Activated naive CD4-positive, alpha-beta T cell treated with anti-CD3 and anti-CD28 coated beads for 36 hours (primary cell): ENCODE measurements at regions not wholly inside any gene's neighbourhood (a gene's known extent, or its start where the extent isn't known, plus 50 kb on each side); places are given as distances from the start of the nearest gene placed in this dataset.

Source experiments
- CTCF ChIA-PET: fragments of 350-600 bp; sonication (Branson Sonifier 250); formaldehyde crosslinking; loops from one replicate; lab custom pipeline; 2021; ENCODE audit warnings: antibody characterized with exemption; lab: Charles Lee
- DNase-seq: peaks from one replicate; pipeline ENCODE4 v3.0.0-alpha.2; 2020
- H3K27ac Mint-ChIP-seq: one replicate; pipeline ENCODE4 v1.8.0; 2021; ENCODE audit warnings: mild to moderate bottlenecking, mixed read lengths
- H3K27me3 Mint-ChIP-seq: one replicate; pipeline ENCODE4 v1.8.0; 2021; ENCODE audit warnings: low read depth, mixed read lengths
- H3K36me3 Mint-ChIP-seq: one replicate; pipeline ENCODE4 v1.8.0; 2021; ENCODE audit warnings: low read depth, mixed read lengths
- H3K4me1 Mint-ChIP-seq: one replicate; pipeline ENCODE4 v1.8.0; 2021; ENCODE audit warnings: low read depth, mixed read lengths
- H3K4me3 Mint-ChIP-seq: one replicate; pipeline ENCODE4 v1.8.0; 2021; ENCODE audit warnings: mild to moderate bottlenecking, moderate library complexity, mixed read lengths
- H3K9me3 Mint-ChIP-seq: one replicate; pipeline ENCODE4 v1.8.0; 2021; ENCODE audit warnings: mixed read lengths
- intact Hi-C: fragments of 100-400 bp; cut with micrococcal nuclease; formaldehyde crosslinking; loops from one replicate; pipeline ENCODE4 v1.15.1; 2023

GRCh38 chr2:9127316-9127715 lies 79.3 kb upstream of the ASAP2 start:
- Mint-ChIP-seq H3K27me3 (peaks cover 4% of the 10 kb centered on the region), H3K36me3 (no peaks in the 10 kb centered on the region), H3K4me1 (no peaks in the 10 kb centered on the region), H3K9me3 (peaks cover 6% of the 10 kb centered on the region), H3K27ac (no peak overlapping the region), H3K4me3 (no peak overlapping the region)
- intact Hi-C loops: no loop called here
- DNase-seq: no peak
- CTCF ChIA-PET: no interaction called here

- CTCF ChIA-PET: no interaction called here
- DNase-seq: no peak
- H3K27me3 Mint-ChIP-seq: peaks cover 3% of the 10 kb centered on the region
- no peaks in the 10 kb centered on the region for H3K4me1 Mint-ChIP-seq
- no peak overlapping the region for H3K27ac Mint-ChIP-seq
- peaks cover 6% of the 10 kb centered on the region for H3K9me3 Mint-ChIP-seq
- no peak overlapping the region for H3K4me3 Mint-ChIP-seq
- intact Hi-C loops: no loop called here
- H3K36me3 Mint-ChIP-seq: no peaks in the 10 kb centered on the region
These were observed 80.1 kb upstream of the ASAP2 start for GRCh38 chr2:9126540-9126939.

- peaks cover 2% of the 10 kb centered on the region for H3K27me3 Mint-ChIP-seq
- no peak overlapping the region for H3K27ac Mint-ChIP-seq
- H3K36me3 Mint-ChIP-seq: no peaks in the 10 kb centered on the region
- intact Hi-C loops: no loop called here
- CTCF ChIA-PET: no interaction called here
- H3K4me1 Mint-ChIP-seq: no peaks in the 10 kb centered on the region
- H3K9me3 Mint-ChIP-seq: peaks cover 6% of the 10 kb centered on the region
- H3K4me3 Mint-ChIP-seq: no peak overlapping the region
- no peak for DNase-seq
These were observed 82.3 kb upstream of the ASAP2 start for GRCh38 chr2:9124231-9124741.

- no peaks in the 10 kb centered on the region for H3K4me1 Mint-ChIP-seq
- DNase-seq: no peak
- H3K27ac Mint-ChIP-seq: no peak overlapping the region
- no peaks in the 10 kb centered on the region for H3K36me3 Mint-ChIP-seq
- no peak overlapping the region for H3K4me3 Mint-ChIP-seq
- H3K27me3 Mint-ChIP-seq: no peaks in the 10 kb centered on the region
- CTCF ChIA-PET: no interaction called here
- H3K9me3 Mint-ChIP-seq: peaks cover 6% of the 10 kb centered on the region
- intact Hi-C loops: no loop called here
These were observed 83.5 kb upstream of the ASAP2 start for GRCh38 chr2:9123069-9123468.

- Mint-ChIP-seq H3K4me1 (no peaks in the 10 kb centered on the region), H3K4me3 (no peak overlapping the region)
- intact Hi-C loops: no loop called here
These were observed 84.2 kb upstream of the ASAP2 start for GRCh38 chr2:9122367-9122766.

GRCh38 chr2:9118383-9118960 lies 88.1 kb upstream of the ASAP2 start:
- CTCF ChIA-PET: no interaction called here

More at GRCh38 chr2:9122367-9122766, 84.2 kb upstream of the ASAP2 start:
- CTCF ChIA-PET: no interaction called here
- Mint-ChIP-seq H3K27me3 (no peaks in the 10 kb centered on the region), H3K9me3 (peaks cover 6% of the 10 kb centered on the region), H3K36me3 (no peaks in the 10 kb centered on the region), H3K27ac (no peak overlapping the region)
- DNase-seq: no peak

GRCh38 chr2:9115229-9115628 lies 91.4 kb upstream of the ASAP2 start:
- no peak for DNase-seq
- H3K27me3 Mint-ChIP-seq: no peaks in the 10 kb centered on the region
- H3K4me1 Mint-ChIP-seq: no peaks in the 10 kb centered on the region
- H3K9me3 Mint-ChIP-seq: no peaks in the 10 kb centered on the region
- CTCF ChIA-PET: no interaction called here
- intact Hi-C loops: no loop called here
- no peaks in the 10 kb centered on the region for H3K36me3 Mint-ChIP-seq
- no peak overlapping the region for H3K4me3 Mint-ChIP-seq
- H3K27ac Mint-ChIP-seq: no peak overlapping the region

More at GRCh38 chr2:9118383-9118960, 88.1 kb upstream of the ASAP2 start:
- Mint-ChIP-seq H3K27me3 (no peaks in the 10 kb centered on the region), H3K27ac (no peak overlapping the region), H3K9me3 (no peaks in the 10 kb centered on the region), H3K4me1 (no peaks in the 10 kb centered on the region), H3K4me3 (no peak overlapping the region), H3K36me3 (no peaks in the 10 kb centered on the region)
- DNase-seq: no peak
- intact Hi-C loops: no loop called here

- Mint-ChIP-seq H3K36me3 (no peaks in the 10 kb centered on the region), H3K27me3 (no peaks in the 10 kb centered on the region), H3K27ac (no peak overlapping the region), H3K4me3 (no peak overlapping the region), H3K9me3 (no peaks in the 10 kb centered on the region), H3K4me1 (no peaks in the 10 kb centered on the region)
- intact Hi-C loops: no loop called here
- DNase-seq: peak; percentile 36
- CTCF ChIA-PET: interaction anchor here (0.6 to 1.3 kb wide), 2 partner anchors 11 to 434 kb away, joined by 3 read pairs; no protein-coding TSS in a partner anchor
These were observed 92.2 kb upstream of the ASAP2 start for GRCh38 chr2:9114458-9114857.

- no peak for DNase-seq
- intact Hi-C loops: no loop called here
- no peaks in the 10 kb centered on the region for H3K27me3 Mint-ChIP-seq
- H3K4me1 Mint-ChIP-seq: no peaks in the 10 kb centered on the region
- CTCF ChIA-PET: interaction anchor here (0.6 to 1.3 kb wide), 2 partner anchors 11 to 433 kb away, joined by 3 read pairs; no protein-coding TSS in a partner anchor
- H3K27ac Mint-ChIP-seq: no peak overlapping the region
- no peaks in the 10 kb centered on the region for H3K9me3 Mint-ChIP-seq
- H3K36me3 Mint-ChIP-seq: no peaks in the 10 kb centered on the region
- no peak overlapping the region for H3K4me3 Mint-ChIP-seq
These were observed 92.7 kb upstream of the ASAP2 start for GRCh38 chr2:9113916-9114315.

- Mint-ChIP-seq H3K36me3 (no peaks in the 10 kb centered on the region), H3K9me3 (no peaks in the 10 kb centered on the region), H3K27me3 (no peaks in the 10 kb centered on the region), H3K27ac (no peak overlapping the region), H3K4me1 (no peaks in the 10 kb centered on the region), H3K4me3 (no peak overlapping the region)
- no peak for DNase-seq
- CTCF ChIA-PET: interaction anchor here (1.3 kb wide), 1 partner anchor 10 kb away, joined by 3 read pairs; no protein-coding TSS in a partner anchor
- intact Hi-C loops: no loop called here
These were observed 93.3 kb upstream of the ASAP2 start for GRCh38 chr2:9113262-9113661.

GRCh38 chr2:9112079-9112721 lies 94.4 kb upstream of the ASAP2 start:
- H3K27ac Mint-ChIP-seq: no peak overlapping the region
- H3K4me1 Mint-ChIP-seq: no peaks in the 10 kb centered on the region
- no peaks in the 10 kb centered on the region for H3K9me3 Mint-ChIP-seq
- no peak for DNase-seq
- CTCF ChIA-PET: interaction anchor here (0.6 kb wide), 2 partner anchors 187 to 252 kb away, joined by 3 read pairs; no protein-coding TSS in a partner anchor
- no peak overlapping the region for H3K4me3 Mint-ChIP-seq
- no peaks in the 10 kb centered on the region for H3K27me3 Mint-ChIP-seq
- intact Hi-C loops: no loop called here
- H3K36me3 Mint-ChIP-seq: no peaks in the 10 kb centered on the region

- intact Hi-C loops: no loop called here
- no peak overlapping the region for H3K27ac Mint-ChIP-seq
- H3K36me3 Mint-ChIP-seq: no peaks in the 10 kb centered on the region
- CTCF ChIA-PET: interaction anchor here (0.6 kb wide), 1 partner anchor 276 kb away, joined by 4 read pairs; no protein-coding TSS in a partner anchor
- no peak for DNase-seq
- H3K9me3 Mint-ChIP-seq: no peaks in the 10 kb centered on the region
- H3K27me3 Mint-ChIP-seq: no peaks in the 10 kb centered on the region
- H3K4me1 Mint-ChIP-seq: no peaks in the 10 kb centered on the region
- H3K4me3 Mint-ChIP-seq: no peak overlapping the region
These were observed 95.6 kb upstream of the ASAP2 start for GRCh38 chr2:9110893-9111569.
